Mesenchymal stem cell (in vitro differentiated cells and primary cell): ENCODE measurements at regions not wholly inside any gene's neighbourhood (a gene's known extent, or its start where the extent isn't known, plus 50 kb on each side); places are given as distances from the start of the nearest gene placed in this dataset.

Experiments
- DNase-seq: peaks from one replicate; pipeline ENCODE4 v3.0.0-alpha.2; 2013
- H2AFZ ChIP-seq: one replicate; pipeline ENCODE4 v1.6.1; 2013; ENCODE audit warnings: low read depth, mild to moderate bottlenecking, control low read depth, inconsistent platforms, low read length, moderate library complexity
- H2AK5ac ChIP-seq: 2 replicates; pipeline ENCODE4 v1.6.1; 2013; ENCODE audit warnings: low read length, moderate library complexity, mild to moderate bottlenecking, inconsistent platforms; ENCODE audit not compliant: severe bottlenecking
- H2BK120ac ChIP-seq: one replicate; pipeline ENCODE4 v1.6.1; 2013; ENCODE audit warnings: low read depth, mild to moderate bottlenecking, inconsistent platforms, low read length, moderate library complexity
- H2BK12ac ChIP-seq, 2 experiments: one replicate each; pipeline ENCODE4 v1.6.1; 2013; ENCODE audit warnings: inconsistent platforms in 2 of 2, low read length in 2 of 2, mild to moderate bottlenecking in 2 of 2, moderate library complexity in 2 of 2, control low read depth in 1 of 2
- H2BK15ac ChIP-seq: one replicate; pipeline ENCODE4 v1.6.1; 2013; ENCODE audit warnings: mild to moderate bottlenecking, low read depth, inconsistent platforms; ENCODE audit not compliant: poor library complexity, severe bottlenecking
- H2BK5ac ChIP-seq: 2 replicates; pipeline ENCODE4 v1.6.1; 2013; ENCODE audit warnings: low read depth, mild to moderate bottlenecking, low read length, control low read depth, inconsistent platforms; ENCODE audit not compliant: poor library complexity, severe bottlenecking
- H3K14ac ChIP-seq, 2 experiments: one replicate each; pipeline ENCODE4 v1.6.1; 2013; ENCODE audit warnings: inconsistent platforms in 2 of 2, low read length in 2 of 2, control low read depth in 1 of 2, mild to moderate bottlenecking in 1 of 2, moderate library complexity in 1 of 2
- H3K18ac ChIP-seq, 2 experiments: one replicate each; pipeline ENCODE4 v1.6.1; 2013; ENCODE audit warnings: inconsistent platforms in 2 of 2, low read length in 2 of 2, control low read depth in 1 of 2, low read depth in 1 of 2, mild to moderate bottlenecking in 1 of 2
- H3K23ac ChIP-seq, 2 experiments: one replicate each; pipeline ENCODE4 v1.6.1; 2013; ENCODE audit warnings: inconsistent platforms in 2 of 2, low read length in 2 of 2, mild to moderate bottlenecking in 2 of 2, moderate library complexity in 2 of 2, control low read depth in 1 of 2
- H3K27ac ChIP-seq: 2 replicates; pipeline ENCODE4 v1.5.1; 2013; ENCODE audit warnings: mild to moderate bottlenecking, moderate library complexity, low read length, control low read depth, inconsistent platforms; ENCODE audit not compliant: poor library complexity, severe bottlenecking
- H3K27me3 ChIP-seq, 2 experiments: 2 replicates each; pipeline versions ENCODE4 v1.6.1 to v1.7.0; 2013; ENCODE audit warnings: low read length in 2 of 2, mild to moderate bottlenecking in 2 of 2, moderate library complexity in 2 of 2, control low read depth in 1 of 2, inconsistent platforms in 1 of 2; ENCODE audit not compliant: control insufficient read depth in 1 of 2, insufficient read depth in 1 of 2
- H3K36me3 ChIP-seq, 2 experiments: 2 replicates each; pipeline versions ENCODE4 v1.6.1 to v1.7.0; 2013; ENCODE audit warnings: low read length in 2 of 2, control low read depth in 1 of 2, inconsistent platforms in 1 of 2, low read depth in 1 of 2, mild to moderate bottlenecking in 1 of 2; ENCODE audit not compliant: insufficient read depth in 2 of 2, control insufficient read depth in 1 of 2
- H3K4ac ChIP-seq, 2 experiments: one replicate each; pipeline ENCODE4 v1.6.1; 2013; ENCODE audit warnings: inconsistent platforms in 2 of 2, low read length in 2 of 2, mild to moderate bottlenecking in 2 of 2, moderate library complexity in 2 of 2, control low read depth in 1 of 2, low read depth in 1 of 2
- H3K4me1 ChIP-seq: 2 replicates; pipeline ENCODE4 v1.6.1; 2013; ENCODE audit warnings: low read depth, low read length, control low read depth; ENCODE audit not compliant: control insufficient read depth, insufficient read depth
- H3K4me2 ChIP-seq: 2 replicates; pipeline ENCODE4 v1.6.1; 2013; ENCODE audit warnings: low read length, mild to moderate bottlenecking, inconsistent platforms; ENCODE audit not compliant: poor library complexity, severe bottlenecking
- H3K4me3 ChIP-seq, 2 experiments: 2 replicates each; pipeline versions ENCODE4 v1.5.1 to v1.7.0; 2013; ENCODE audit warnings: low read length in 2 of 2, mild to moderate bottlenecking in 2 of 2, control low read depth in 1 of 2, low read depth in 1 of 2; ENCODE audit not compliant: insufficient read depth in 1 of 2
- H3K79me1 ChIP-seq: replicated peaks from 2 replicates; pipeline ENCODE4 v1.6.1; 2013; ENCODE audit warnings: mild to moderate bottlenecking, control low read depth, low read length, inconsistent platforms; ENCODE audit not compliant: poor library complexity, severe bottlenecking
- H3K9ac ChIP-seq: 2 replicates; pipeline ENCODE4 v1.7.0; 2013; ENCODE audit warnings: mild to moderate bottlenecking, low read length, moderate library complexity
- H3K9me3 ChIP-seq: 2 replicates; pipeline ENCODE4 v1.7.0; 2013; ENCODE audit warnings: mild to moderate bottlenecking, low read length; ENCODE audit not compliant: control insufficient read depth
- H4K8ac ChIP-seq: one replicate; pipeline ENCODE4 v1.6.1; 2013; ENCODE audit warnings: inconsistent platforms, mild to moderate bottlenecking, low read length, moderate library complexity
- H4K91ac ChIP-seq: one replicate; pipeline ENCODE4 v1.6.1; 2013; ENCODE audit warnings: mild to moderate bottlenecking, low read length, inconsistent platforms
- WGBS: methylation state at CpG from one replicate; pipeline ENCODE4 v1.1.7; 2013; ENCODE audit warnings: mixed read lengths; 5-methylcytosine and 5-hydroxymethylcytosine counted together

GRCh38 chr17:71089431-71089830 is 920.1 kb downstream of the KCNJ2 start:
- Histone ChIP-seq H2BK15ac (no peak overlapping the region), H2AK5ac (no peak overlapping the region), H3K79me1 (no peaks in the 10 kb centered on the region), H3K9me3 (no peaks in the 10 kb centered on the region), H2AFZ (no peak overlapping the region), H3K14ac (no peak overlapping the region), H3K9ac (no peak overlapping the region), H2BK5ac (no peak overlapping the region), H3K36me3 (no peaks in the 10 kb centered on the region), H3K27me3 (no peaks in the 10 kb centered on the region), H2BK120ac (no peak overlapping the region), H3K4me3 (no peak overlapping the region), H3K4me1 (no peaks in the 10 kb centered on the region), H4K8ac (no peak overlapping the region), H3K18ac (no peak overlapping the region), H4K91ac (no peak overlapping the region), H3K23ac (no peak overlapping the region), H3K4ac (no peak overlapping the region), H3K4me2 (no peak overlapping the region), H2BK12ac (no peak overlapping the region), H3K27ac (no peak overlapping the region)
- no peak for DNase-seq
- no CpG with 5 or more reads among the region's 1 CpG for WGBS

- WGBS: 91% methylated on average over 2 of the region's 4 CpGs
- H2BK5ac ChIP-seq: no peak overlapping the region
Observed at GRCh38 chr17:71098071-71098470, 928.7 kb downstream of the KCNJ2 start.

GRCh38 chr17:71099003-71099714 is 929.8 kb downstream of the KCNJ2 start:
- Histone ChIP-seq H3K36me3 (no peaks in the 10 kb centered on the region), H2BK5ac (no peak overlapping the region), H2BK12ac (no peak overlapping the region), H2BK15ac (no peak overlapping the region), H3K27ac (no peak overlapping the region), H4K8ac (no peak overlapping the region), H3K4ac (no peak overlapping the region), H2AFZ (no peak overlapping the region), H3K18ac (no peak overlapping the region), H3K4me3 (no peak overlapping the region), H3K14ac (no peak overlapping the region), H2BK120ac (no peak overlapping the region), H3K4me2 (no peak overlapping the region), H3K4me1 (no peaks in the 10 kb centered on the region), H4K91ac (no peak overlapping the region), H3K27me3 (no peaks in the 10 kb centered on the region), H3K9me3 (no peaks in the 10 kb centered on the region), H3K9ac (no peak overlapping the region), H3K23ac (no peak overlapping the region), H3K79me1 (no peaks in the 10 kb centered on the region), H2AK5ac (no peak overlapping the region)
- no peak for DNase-seq
- WGBS: 92% methylated on average over 3 of the region's 5 CpGs

More at GRCh38 chr17:71098071-71098470, 928.7 kb downstream of the KCNJ2 start:
- no peak for DNase-seq
- H3K79me1 ChIP-seq: no peaks in the 10 kb centered on the region
- H3K4me1 ChIP-seq: no peaks in the 10 kb centered on the region
- H4K8ac ChIP-seq: no peak overlapping the region
- H2BK120ac ChIP-seq: no peak overlapping the region
- H3K4ac ChIP-seq: no peak overlapping the region
- no peaks in the 10 kb centered on the region for H3K36me3 ChIP-seq
- no peaks in the 10 kb centered on the region for H3K27me3 ChIP-seq
- no peak overlapping the region for H2AFZ ChIP-seq
- no peak overlapping the region for H3K14ac ChIP-seq
- no peak overlapping the region for H3K9ac ChIP-seq
- no peak overlapping the region for H3K27ac ChIP-seq
- H2BK15ac ChIP-seq: no peak overlapping the region
- H3K4me2 ChIP-seq: no peak overlapping the region
- H2AK5ac ChIP-seq: no peak overlapping the region
- H4K91ac ChIP-seq: no peak overlapping the region
- no peak overlapping the region for H3K23ac ChIP-seq
- H3K4me3 ChIP-seq: no peak overlapping the region
- H3K9me3 ChIP-seq: no peaks in the 10 kb centered on the region
- H2BK12ac ChIP-seq: no peak overlapping the region
- H3K18ac ChIP-seq: no peak overlapping the region

GRCh38 chr17:71102777-71103176 is 933.4 kb downstream of the KCNJ2 start:
- H2BK120ac ChIP-seq: no peak overlapping the region
- H3K18ac ChIP-seq: no peak overlapping the region
- no peaks in the 10 kb centered on the region for H3K27me3 ChIP-seq
- H3K4ac ChIP-seq: no peak overlapping the region
- no peak overlapping the region for H3K4me3 ChIP-seq
- no peaks in the 10 kb centered on the region for H3K36me3 ChIP-seq
- no peak for DNase-seq
- H2BK15ac ChIP-seq: no peak overlapping the region
- no peak overlapping the region for H2BK5ac ChIP-seq
- H3K9ac ChIP-seq: no peak overlapping the region
- H4K91ac ChIP-seq: no peak overlapping the region
- no peak overlapping the region for H2AK5ac ChIP-seq
- H3K23ac ChIP-seq: no peak overlapping the region
- H4K8ac ChIP-seq: no peak overlapping the region
- no peak overlapping the region for H2BK12ac ChIP-seq
- no peaks in the 10 kb centered on the region for H3K4me1 ChIP-seq
- H3K27ac ChIP-seq: no peak overlapping the region
- no peak overlapping the region for H3K14ac ChIP-seq
- H3K9me3 ChIP-seq: no peaks in the 10 kb centered on the region
- no peak overlapping the region for H3K4me2 ChIP-seq
- no peaks in the 10 kb centered on the region for H3K79me1 ChIP-seq
- H2AFZ ChIP-seq: no peak overlapping the region
